Effector memory CD8-positive, alpha-beta T cell (primary cell): ENCODE measurements at regions not wholly inside any gene's neighbourhood (a gene's known extent, or its start where the extent isn't known, plus 50 kb on each side); places are given as distances from the start of the nearest gene placed in this dataset.

ENCODE experiments used
- ATAC-seq: fragments of 150-1000 bp; cut with Tn5 transposase; replicated peaks from 2 replicates; pipeline ENCODE4 v1.10.0; 2021; ENCODE audit warnings: mild to moderate bottlenecking, moderate library complexity
- DNase-seq, 3 experiments: peaks; one replicate each; pipeline ENCODE4 v3.0.0; 2021
- H3K27ac Mint-ChIP-seq, 2 donors: one replicate each; pipeline ENCODE4 v1.8.0; 2022; ENCODE audit warnings: mild to moderate bottlenecking in 2 of 2, mixed read lengths in 2 of 2, moderate library complexity in 2 of 2
- H3K27me3 Mint-ChIP-seq, 2 donors: one replicate each; pipeline ENCODE4 v1.8.0; 2022; ENCODE audit warnings: mixed read lengths in 2 of 2
- H3K36me3 Mint-ChIP-seq: one replicate; pipeline ENCODE4 v1.8.0; 2022; ENCODE audit warnings: mild to moderate bottlenecking, moderate library complexity, mixed read lengths; ENCODE audit not compliant: insufficient read depth
- H3K4me1 Mint-ChIP-seq, 2 donors: one replicate each; pipeline ENCODE4 v1.8.0; 2022; ENCODE audit warnings: low read depth in 2 of 2, mixed read lengths in 2 of 2
- H3K4me3 Mint-ChIP-seq, 2 donors: one replicate each; pipeline ENCODE4 v1.8.0; 2022; ENCODE audit warnings: mild to moderate bottlenecking in 2 of 2, mixed read lengths in 2 of 2, moderate library complexity in 2 of 2
- H3K9me3 Mint-ChIP-seq, 2 donors: one replicate each; pipeline ENCODE4 v1.8.0; 2022; ENCODE audit warnings: mixed read lengths in 2 of 2

DNA sequence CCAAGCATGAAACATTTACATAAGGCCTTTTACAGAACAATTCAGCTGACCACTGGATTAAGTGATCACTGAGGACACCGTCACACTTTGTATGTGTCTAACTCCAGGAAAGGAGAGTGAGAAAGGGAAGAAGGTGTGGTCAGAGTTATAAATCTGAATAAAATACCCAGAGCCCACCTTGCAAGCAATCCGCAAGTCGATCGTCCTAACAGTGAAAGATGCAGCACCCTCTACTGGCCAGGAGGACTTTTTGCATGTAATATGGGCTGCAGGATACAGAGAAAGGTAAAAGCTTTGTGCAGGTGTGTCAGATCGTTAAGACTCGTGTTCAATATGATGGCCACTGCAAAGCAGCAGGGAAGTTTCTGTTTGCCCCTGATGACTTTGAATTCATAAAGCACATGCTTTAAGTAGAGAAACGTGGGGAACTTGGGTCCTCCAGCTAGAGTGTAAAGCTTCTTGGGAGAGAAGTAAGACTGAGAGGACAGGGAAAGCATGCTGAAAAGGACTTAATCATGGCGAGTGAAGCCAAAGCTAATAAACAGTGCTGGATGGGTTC lies 68.5 kb upstream of the BMPER start:
- Mint-ChIP-seq H3K36me3 (no peaks in the 10 kb centered on the region), H3K9me3 (peaks cover 0 to 6% of the 10 kb centered on the region in 2 donors), H3K4me3 (no peak overlapping the region), H3K4me1 (no peaks in the 10 kb centered on the region), H3K27me3 (peaks cover 0 to 5% of the 10 kb centered on the region in 2 donors), H3K27ac (no peak overlapping the region)
- ATAC-seq (no peak), DNase-seq (no peak)

DNA sequence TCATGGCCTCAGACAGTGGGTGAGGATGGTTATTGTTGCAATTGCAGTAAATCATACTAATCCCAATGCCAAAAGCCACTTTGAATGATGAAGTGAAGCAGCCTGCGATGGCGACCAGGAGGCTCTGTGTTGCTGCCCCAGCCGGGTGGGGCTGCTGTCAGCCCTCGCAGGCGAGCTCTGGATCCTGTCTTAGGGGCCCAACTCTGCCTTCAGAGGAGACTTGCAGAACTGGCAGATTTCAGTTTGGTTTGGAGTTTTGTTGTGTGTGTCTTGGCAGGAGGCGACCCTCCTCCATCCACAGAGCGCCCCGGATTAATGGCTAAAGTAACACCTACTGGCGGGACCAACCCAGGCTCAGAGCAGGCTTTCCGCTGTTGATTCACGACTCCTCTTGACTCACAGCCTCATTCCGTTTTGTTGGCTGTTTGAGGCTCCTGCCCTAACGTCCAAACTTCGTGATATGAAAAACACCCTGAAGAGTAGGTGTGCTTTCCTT lies 67.9 kb upstream of the BMPER start:
- peaks cover 0 to 5% of the 10 kb centered on the region in 2 donors for H3K27me3 Mint-ChIP-seq
- H3K4me1 Mint-ChIP-seq, result no peaks in the 10 kb centered on the region
- ATAC-seq (no peak), DNase-seq (no peak)
- H3K36me3 Mint-ChIP-seq, result no peaks in the 10 kb centered on the region
- peaks cover 0 to 6% of the 10 kb centered on the region in 2 donors for H3K9me3 Mint-ChIP-seq
- no peak overlapping the region for H3K4me3 Mint-ChIP-seq
- H3K27ac Mint-ChIP-seq, result no peak overlapping the region

DNA sequence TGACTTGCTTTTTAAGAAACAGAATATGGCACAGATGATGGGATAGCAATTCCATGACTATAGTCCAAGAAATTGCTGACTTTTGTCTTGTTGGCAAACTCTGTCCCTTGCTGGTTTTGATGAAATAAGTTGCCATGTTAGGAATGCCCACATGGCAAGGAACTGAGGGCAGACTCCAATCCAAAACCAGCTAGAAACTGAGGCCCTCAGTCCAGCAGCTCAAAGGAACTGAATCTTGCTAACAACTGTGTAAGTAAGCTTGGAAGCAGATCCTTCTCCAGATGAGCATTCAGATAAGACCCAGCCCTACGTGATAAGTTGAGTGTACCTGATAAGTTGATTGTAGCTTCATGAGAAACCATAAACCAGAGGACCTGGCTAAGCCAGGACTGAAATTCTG lies 64.3 kb upstream of the BMPER start:
- H3K27ac Mint-ChIP-seq, result no peak overlapping the region

DNA sequence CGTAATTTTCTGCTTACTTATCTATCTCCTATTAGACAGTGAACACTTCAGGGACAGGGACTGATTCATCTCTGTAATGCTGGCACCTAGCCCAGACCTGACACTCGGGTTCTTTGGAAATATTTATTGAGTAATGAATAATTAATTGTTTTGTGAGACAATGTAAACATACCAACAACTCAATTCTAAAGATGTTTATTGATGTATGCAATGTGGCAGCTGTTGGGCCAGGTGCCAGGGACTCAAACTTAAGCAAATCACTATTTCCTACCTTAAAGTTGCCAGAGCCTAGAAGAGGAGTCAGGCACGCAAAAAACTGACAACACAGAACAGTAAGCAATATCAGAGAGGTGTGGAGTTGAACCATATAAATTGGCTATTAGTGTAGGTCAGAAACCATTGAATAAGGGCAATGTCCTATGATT lies 63.6 kb upstream of the BMPER start:
- Mint-ChIP-seq H3K9me3 (peaks cover 0 to 10% of the 10 kb centered on the region in 2 donors), H3K4me3 (no peak overlapping the region), H3K36me3 (no peaks in the 10 kb centered on the region), H3K27ac (no peak overlapping the region), H3K27me3 (peaks cover 5 to 9% of the 10 kb centered on the region in 2 donors), H3K4me1 (no peaks in the 10 kb centered on the region)
- no peak for ATAC-seq
- no peak for DNase-seq

More for the DNA sequence above, 64.3 kb upstream of the BMPER start:
- Mint-ChIP-seq H3K4me3 (no peak overlapping the region), H3K9me3 (peaks cover 0 to 12% of the 10 kb centered on the region in 2 donors), H3K4me1 (no peaks in the 10 kb centered on the region), H3K36me3 (no peaks in the 10 kb centered on the region), H3K27me3 (peaks cover 5 to 9% of the 10 kb centered on the region in 2 donors)
- DNase-seq (no peak), ATAC-seq (no peak)

DNA sequence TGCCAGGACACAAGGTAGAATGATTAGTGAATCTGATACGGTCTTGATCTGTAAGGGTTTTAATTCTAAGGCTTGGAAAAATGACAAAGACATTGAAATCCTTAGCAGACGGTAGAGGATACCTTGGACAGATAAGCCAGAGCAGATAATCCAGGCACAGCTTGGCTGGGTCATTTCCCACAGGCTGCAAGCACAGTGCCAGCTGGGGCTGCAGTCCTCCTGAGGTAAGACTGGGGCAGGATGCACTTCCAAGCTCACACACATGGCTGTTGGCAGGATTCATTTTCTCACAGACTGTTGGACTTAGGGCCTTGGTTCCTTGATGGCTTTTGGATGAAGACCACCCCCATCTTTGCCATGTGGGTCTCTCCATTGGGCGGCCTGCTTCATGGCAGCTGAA lies 63.2 kb upstream of the BMPER start:
- Mint-ChIP-seq H3K36me3 (no peaks in the 10 kb centered on the region), H3K9me3 (peaks cover 0 to 6% of the 10 kb centered on the region in 2 donors), H3K27ac (no peak overlapping the region), H3K27me3 (peaks cover 5 to 9% of the 10 kb centered on the region in 2 donors), H3K4me3 (no peak overlapping the region), H3K4me1 (no peaks in the 10 kb centered on the region)
- ATAC-seq (no peak), DNase-seq (no peak)

DNA sequence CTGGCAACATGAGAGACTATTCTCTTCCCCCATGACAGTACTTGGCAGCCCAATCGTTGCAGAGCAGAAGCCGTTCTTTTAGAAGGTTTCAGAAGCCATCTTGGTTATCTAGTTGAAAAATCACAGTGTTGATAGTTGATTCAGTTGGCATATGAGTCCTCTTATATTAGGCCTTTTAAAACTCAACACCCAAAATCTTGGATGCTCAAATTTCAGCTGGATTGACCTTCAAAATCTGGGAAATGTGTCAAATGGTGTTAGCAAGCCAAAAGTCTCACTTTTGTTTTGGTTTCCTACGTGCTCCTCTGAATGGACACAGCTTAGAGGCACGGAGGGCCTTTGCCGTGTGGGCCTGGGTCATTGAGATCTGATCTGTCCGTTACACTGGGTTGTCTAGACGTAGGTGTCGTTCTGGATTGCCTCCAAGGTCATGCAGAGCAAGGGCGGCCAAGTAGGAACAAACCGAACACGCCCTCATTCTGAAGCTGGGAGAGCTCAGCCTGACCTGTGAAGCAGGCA lies 59.3 kb upstream of the BMPER start:
- H3K4me1 Mint-ChIP-seq, result no peaks in the 10 kb centered on the region
- no peak for DNase-seq
- no peak for ATAC-seq
- H3K4me3 Mint-ChIP-seq, result no peak overlapping the region
- no peak overlapping the region for H3K27ac Mint-ChIP-seq
- peaks cover 0 to 6% of the 10 kb centered on the region in 2 donors for H3K9me3 Mint-ChIP-seq
- H3K36me3 Mint-ChIP-seq, result no peaks in the 10 kb centered on the region
- H3K27me3 Mint-ChIP-seq, result peaks cover 14 to 28% of the 10 kb centered on the region in 2 donors

DNA sequence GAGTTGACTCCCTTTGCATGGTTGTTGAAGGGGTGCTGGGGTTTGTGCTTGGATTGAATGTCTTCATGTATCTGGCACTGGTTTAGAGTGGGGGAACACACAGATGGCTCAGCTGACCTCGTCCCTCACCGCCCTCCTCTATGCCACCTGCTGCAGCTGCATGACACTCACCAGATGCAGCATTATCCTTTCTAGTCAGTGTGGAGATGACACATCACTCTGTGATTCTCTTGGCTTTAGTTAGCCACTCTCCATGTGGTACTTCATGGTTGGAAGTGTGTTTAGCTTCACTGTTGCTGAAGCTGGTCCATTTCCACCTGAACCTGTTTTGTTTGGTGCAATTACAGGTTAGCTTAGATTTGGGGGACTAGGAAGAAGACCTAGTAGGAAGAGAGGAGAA lies 56.3 kb upstream of the BMPER start:
- Mint-ChIP-seq H3K27me3 (peaks cover 14 to 30% of the 10 kb centered on the region in 2 donors), H3K36me3 (no peaks in the 10 kb centered on the region), H3K4me1 (no peaks in the 10 kb centered on the region), H3K9me3 (no peaks in the 10 kb centered on the region), H3K4me3 (no peak overlapping the region), H3K27ac (no peak overlapping the region)
- DNase-seq (no peak), ATAC-seq (no peak)

DNA sequence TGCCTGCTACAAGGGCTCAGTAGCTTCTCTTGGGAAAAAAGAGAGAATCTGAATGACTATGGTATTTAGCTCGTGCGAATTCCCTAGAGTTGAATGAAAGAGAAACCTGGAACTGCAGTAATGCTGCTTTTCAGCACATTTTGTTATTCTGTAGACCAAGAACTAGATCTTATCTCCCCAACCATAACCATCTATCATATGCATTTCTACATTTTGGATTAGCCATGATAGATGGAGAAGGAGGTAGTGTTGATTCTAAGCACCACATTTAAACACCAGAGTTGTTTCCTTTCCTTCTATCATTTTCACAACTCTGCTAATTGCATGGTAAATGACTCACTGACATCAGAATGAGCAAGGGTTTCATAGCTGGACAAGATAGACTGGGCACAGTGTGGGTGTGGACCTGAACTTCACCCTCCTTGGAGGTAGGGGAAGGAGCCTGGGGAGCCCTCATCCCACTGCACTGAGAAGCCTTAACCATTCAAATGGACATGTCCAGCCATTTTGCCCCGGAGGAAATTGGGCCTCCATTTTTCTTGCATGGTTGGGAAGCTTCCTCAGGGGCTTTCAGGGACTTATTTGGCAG lies 55.3 kb upstream of the BMPER start:
- DNase-seq, result no peak
- peaks cover 18 to 30% of the 10 kb centered on the region in 2 donors for H3K27me3 Mint-ChIP-seq
- H3K4me1 Mint-ChIP-seq, result no peaks in the 10 kb centered on the region
- H3K36me3 Mint-ChIP-seq, result no peaks in the 10 kb centered on the region
- no peak overlapping the region for H3K27ac Mint-ChIP-seq
- peaks cover 0 to 2% of the 10 kb centered on the region in 2 donors for H3K9me3 Mint-ChIP-seq
- no peak overlapping the region for H3K4me3 Mint-ChIP-seq
- ATAC-seq, result no peak

DNA sequence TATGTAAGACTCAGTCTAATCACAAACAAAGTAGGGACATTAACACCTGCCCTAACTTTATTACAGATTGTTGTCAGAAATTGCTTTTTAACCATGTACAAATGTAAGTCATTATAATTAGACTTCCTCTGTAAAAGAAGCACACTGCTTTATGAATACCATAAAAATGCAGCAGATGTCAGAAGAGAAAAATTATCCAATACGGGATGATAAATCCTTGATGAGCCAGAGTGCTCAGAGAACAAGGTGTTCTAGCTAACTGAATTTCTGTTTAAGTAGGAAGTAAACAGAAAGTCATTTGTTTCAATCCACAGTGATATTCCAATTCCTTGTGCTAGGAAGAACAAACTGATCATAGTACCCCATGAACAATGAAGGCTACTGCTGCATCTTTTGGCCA lies 54.6 kb upstream of the BMPER start:
- Mint-ChIP-seq H3K27ac (no peak overlapping the region), H3K4me1 (no peaks in the 10 kb centered on the region), H3K4me3 (no peak overlapping the region), H3K36me3 (no peaks in the 10 kb centered on the region), H3K9me3 (peaks cover 0 to 2% of the 10 kb centered on the region in 2 donors), H3K27me3 (peaks cover 25 to 30% of the 10 kb centered on the region in 2 donors)
- no peak for DNase-seq
- ATAC-seq, result no peak

DNA sequence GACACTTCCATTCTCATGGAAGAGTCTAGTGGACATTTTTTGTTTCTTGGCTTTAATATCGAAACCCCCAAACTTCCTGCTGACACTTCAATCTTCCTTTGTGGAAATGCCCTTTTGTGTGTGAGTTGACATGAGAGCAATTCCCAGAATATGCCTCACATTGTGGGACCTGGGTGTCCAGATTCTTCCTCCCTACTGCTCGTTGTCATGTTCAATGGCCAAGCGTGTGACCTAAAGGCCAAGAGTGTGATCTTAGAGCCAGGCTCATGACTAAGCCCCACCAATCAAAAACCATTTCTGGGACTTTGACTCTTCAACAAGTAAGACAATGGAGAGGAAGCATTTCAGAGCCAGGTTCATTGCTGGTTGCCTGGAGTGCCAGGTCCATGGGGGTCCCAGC lies 52.5 kb upstream of the BMPER start:
- no peak overlapping the region for H3K4me3 Mint-ChIP-seq
- no peaks in the 10 kb centered on the region for H3K36me3 Mint-ChIP-seq
- peaks cover 0 to 2% of the 10 kb centered on the region in 2 donors for H3K9me3 Mint-ChIP-seq
- peaks cover 29 to 43% of the 10 kb centered on the region in 2 donors for H3K27me3 Mint-ChIP-seq
- ATAC-seq (no peak), DNase-seq (no peak)
- no peak overlapping the region for H3K27ac Mint-ChIP-seq
- no peaks in the 10 kb centered on the region for H3K4me1 Mint-ChIP-seq

DNA sequence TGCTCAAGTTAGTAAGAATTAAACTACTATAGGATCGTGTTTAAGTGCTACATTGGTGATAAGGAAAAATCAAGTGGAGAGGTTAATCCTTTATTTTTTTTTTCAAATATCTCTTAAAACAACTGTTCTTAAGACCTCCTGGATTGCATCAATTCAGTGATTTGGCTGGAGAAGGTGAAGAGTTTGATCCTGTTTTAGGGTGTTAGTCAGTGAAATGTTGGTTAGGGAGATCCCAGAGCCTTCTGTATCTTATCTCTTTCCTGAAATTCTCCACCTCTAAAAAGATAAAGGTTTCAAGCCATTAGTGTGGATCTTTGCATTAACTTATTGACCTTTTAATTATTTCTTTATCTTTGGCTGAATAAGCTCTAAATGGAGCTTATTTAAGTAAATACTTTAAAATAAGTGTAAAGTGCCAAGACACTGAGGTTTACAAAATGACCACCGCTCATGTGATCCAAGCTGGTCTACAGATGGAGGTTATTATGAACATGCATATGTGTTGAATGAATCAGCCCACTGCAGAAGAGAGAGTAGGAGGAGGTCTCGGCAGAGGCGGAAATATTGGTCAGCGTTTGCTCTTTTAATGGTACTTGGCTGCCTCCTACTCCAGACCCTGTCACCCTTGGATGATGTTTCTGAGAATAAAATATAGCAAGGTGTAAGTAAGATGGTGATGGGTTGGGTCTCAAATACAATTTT lies 51.8 kb upstream of the BMPER start:
- H3K4me1 Mint-ChIP-seq, result no peaks in the 10 kb centered on the region
- no peak overlapping the region for H3K4me3 Mint-ChIP-seq
- no peak for DNase-seq
- no peaks in the 10 kb centered on the region for H3K36me3 Mint-ChIP-seq
- H3K27me3 Mint-ChIP-seq, result peaks cover 33 to 50% of the 10 kb centered on the region in 2 donors
- H3K9me3 Mint-ChIP-seq, result peaks cover 0 to 2% of the 10 kb centered on the region in 2 donors
- no peak for ATAC-seq
- no peak overlapping the region for H3K27ac Mint-ChIP-seq

DNA sequence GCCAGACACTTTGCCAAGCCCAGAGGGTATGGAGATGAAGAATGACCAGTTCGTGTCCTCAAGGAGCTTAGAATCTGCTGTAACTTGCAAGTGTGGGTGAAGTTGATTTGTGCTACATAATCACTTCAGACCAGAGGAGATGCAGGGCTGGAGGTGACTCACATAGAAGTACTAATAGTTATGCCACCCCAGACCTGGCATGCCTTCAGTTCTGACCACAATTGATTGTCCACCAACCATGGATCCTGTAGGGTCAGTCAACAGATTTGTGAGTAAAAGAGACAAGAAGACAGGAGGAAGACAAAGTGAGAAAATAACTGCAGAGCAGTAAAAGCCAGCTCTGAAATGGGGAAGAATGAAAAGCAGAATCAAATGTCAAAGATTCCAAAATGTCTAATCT lies 51.2 kb upstream of the BMPER start:
- H3K4me1 Mint-ChIP-seq, result no peaks in the 10 kb centered on the region
- peaks cover 30 to 46% of the 10 kb centered on the region in 2 donors for H3K27me3 Mint-ChIP-seq
- H3K36me3 Mint-ChIP-seq, result no peaks in the 10 kb centered on the region
- H3K27ac Mint-ChIP-seq, result no peak overlapping the region
- ATAC-seq (no peak), DNase-seq (no peak)
- no peak overlapping the region for H3K4me3 Mint-ChIP-seq
- peaks cover 0 to 2% of the 10 kb centered on the region in 2 donors for H3K9me3 Mint-ChIP-seq

DNA sequence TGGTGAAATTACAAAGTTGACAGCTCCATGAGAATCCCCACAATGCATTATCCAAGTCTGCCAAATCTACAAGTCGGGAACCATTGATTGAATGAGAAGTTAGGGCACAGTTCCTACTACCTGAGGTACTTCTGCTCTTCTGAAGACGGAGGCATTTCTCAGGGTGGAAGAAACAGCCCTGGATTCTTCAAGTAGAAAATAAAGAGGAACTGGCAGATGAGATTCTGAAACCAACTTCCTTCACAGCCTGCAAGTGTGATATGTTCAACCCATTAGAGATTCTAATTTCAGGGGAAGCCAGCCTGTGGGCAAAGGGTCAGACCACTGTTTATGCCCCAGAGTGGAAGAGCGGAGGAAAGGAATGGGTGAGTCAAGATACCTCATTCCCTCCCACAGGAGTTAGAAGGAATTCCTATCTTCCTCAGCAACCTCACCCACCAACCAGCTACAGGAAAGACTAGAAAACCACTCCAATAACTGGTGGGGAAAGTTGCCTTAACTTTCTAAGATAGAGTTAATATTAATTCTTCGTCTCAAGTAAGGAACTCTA lies 50.5 kb upstream of the BMPER start:
- no peaks in the 10 kb centered on the region for H3K4me1 Mint-ChIP-seq
- H3K4me3 Mint-ChIP-seq, result no peak overlapping the region
- H3K9me3 Mint-ChIP-seq, result peaks cover 0 to 2% of the 10 kb centered on the region in 2 donors
- H3K27me3 Mint-ChIP-seq, result peaks cover 25 to 46% of the 10 kb centered on the region in 2 donors
- no peaks in the 10 kb centered on the region for H3K36me3 Mint-ChIP-seq
- no peak overlapping the region for H3K27ac Mint-ChIP-seq
- ATAC-seq, result no peak
- DNase-seq, result no peak
